MM.1S (cell line): ENCODE measurements at regions not wholly inside any gene's neighbourhood (a gene's known extent, or its start where the extent isn't known, plus 50 kb on each side); places are given as distances from the start of the nearest gene placed in this dataset.

Source experiments
- DNase-seq: peaks from one replicate; pipeline ENCODE4 v3.0.0-alpha.2; 2015
- H2AFZ ChIP-seq: fragments of 300-600 bp; sonication (generic); 2 replicates; pipeline ENCODE4 v1.6.0; 2016; ENCODE audit warnings: antibody characterized with exemption, low read length
- H3F3A ChIP-seq: fragments of 300-600 bp; sonication (generic); 2 replicates; pipeline ENCODE4 v1.6.1; 2016; ENCODE audit warnings: mild to moderate bottlenecking, antibody characterized with exemption, low read length, moderate library complexity, mixed read lengths; ENCODE audit not compliant: insufficient read depth
- H3K27ac ChIP-seq: fragments of 300-600 bp; sonication (generic); 2 replicates; pipeline ENCODE4 v1.5.1; 2016; ENCODE audit warnings: mild to moderate bottlenecking, low read length
- H3K27me3 ChIP-seq: fragments of 300-600 bp; sonication (generic); replicated peaks from 2 replicates; pipeline ENCODE4 v1.6.0; 2016; ENCODE audit warnings: low read length; ENCODE audit not compliant: insufficient read depth
- H3K36me3 ChIP-seq: fragments of 300-600 bp; sonication (generic); replicated peaks from 2 replicates; pipeline ENCODE4 v1.6.1; 2016; ENCODE audit warnings: mild to moderate bottlenecking, low read length, mixed read lengths; ENCODE audit not compliant: insufficient read depth
- H3K4me1 ChIP-seq: fragments of 300-600 bp; sonication (generic); 2 replicates; pipeline ENCODE4 v1.6.1; 2016; ENCODE audit warnings: low read length, mixed read lengths
- H3K4me2 ChIP-seq: fragments of 300-600 bp; sonication (generic); 2 replicates; pipeline ENCODE4 v1.6.0; 2016; ENCODE audit warnings: low read depth, low read length
- H3K4me3 ChIP-seq: fragments of 300-600 bp; sonication (generic); 2 replicates; pipeline ENCODE4 v1.5.1; 2016; ENCODE audit warnings: low read length, mixed read lengths
- H3K79me2 ChIP-seq: fragments of 300-600 bp; sonication (generic); 2 replicates; pipeline ENCODE4 v1.6.1; 2016; ENCODE audit warnings: mixed run types, low read length, mixed read lengths
- H3K9ac ChIP-seq: fragments of 300-600 bp; sonication (generic); 2 replicates; pipeline ENCODE4 v1.6.1; 2016; ENCODE audit warnings: low read length, mixed read lengths
- H3K9me2 ChIP-seq: fragments of 300-600 bp; sonication (generic); replicated peaks from 2 replicates; pipeline ENCODE4 v1.6.1; 2016; ENCODE audit warnings: mild to moderate bottlenecking, low read length, mixed read lengths; ENCODE audit not compliant: insufficient read depth
- H3K9me3 ChIP-seq: fragments of 300-600 bp; sonication (generic); replicated peaks from 2 replicates; pipeline ENCODE4 v1.6.1; 2016; ENCODE audit warnings: mild to moderate bottlenecking, low read length, mixed read lengths; ENCODE audit not compliant: insufficient read depth
- H4K20me1 ChIP-seq: fragments of 300-600 bp; sonication (generic); 2 replicates; pipeline ENCODE4 v1.6.1; 2016; ENCODE audit warnings: mild to moderate bottlenecking, low read length, moderate library complexity, mixed read lengths; ENCODE audit not compliant: insufficient read depth
- EZH2 ChIP-seq: fragments of 300-600 bp; sonication (generic); optimal IDR thresholded peaks from 2 replicates; pipeline ENCODE3; 2017; ENCODE audit warnings: low read depth, mild to moderate bottlenecking, antibody characterized with exemption, low read length, mixed read lengths
- EZH2phosphoT487 ChIP-seq: fragments of 300-600 bp; sonication (generic); IDR thresholded peaks from 2 replicates; pipeline ENCODE4 v1.6.1; 2018; ENCODE audit warnings: antibody characterized with exemption, low read length
- TF ChIP-seq, protein P1 (sequence below): fragments of 300-600 bp; sonication (generic); IDR thresholded peaks from 2 replicates; pipeline ENCODE4 v1.5.1; 2016; ENCODE audit warnings: antibody characterized with exemption, low read length, mixed read lengths

DNA sequence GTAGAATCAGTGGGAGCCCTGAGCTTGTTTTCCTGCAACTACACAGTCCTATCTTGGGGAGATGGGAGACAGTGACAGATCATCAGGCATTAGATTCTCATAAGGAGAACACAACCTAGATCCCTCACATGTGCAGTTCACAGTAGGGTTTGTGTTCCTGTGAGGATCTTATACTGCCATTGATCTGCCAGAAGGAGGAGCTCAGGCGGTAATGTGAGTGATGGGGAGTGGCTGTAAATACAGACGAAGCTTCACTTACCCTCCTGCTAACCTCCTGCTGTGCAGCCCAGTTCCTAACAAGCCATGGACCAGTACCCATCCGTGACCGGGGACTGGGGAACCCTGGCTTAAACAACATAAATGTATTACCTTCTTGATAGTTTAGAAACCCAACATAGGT is 1034.1 kb downstream of the BCL11B start:
- Histone ChIP-seq H3K9me2 (no peaks in the 10 kb centered on the region), H3K4me2 (no peak overlapping the region), H3F3A (no peaks in the 10 kb centered on the region), H3K9ac (no peak overlapping the region), H3K4me3 (no peak overlapping the region), H3K79me2 (no peaks in the 10 kb centered on the region), H2AFZ (no peak overlapping the region), H3K27ac (no peak overlapping the region), H3K4me1 (no peaks in the 10 kb centered on the region), H4K20me1 (no peaks in the 10 kb centered on the region), H3K36me3 (no peaks in the 10 kb centered on the region), H3K9me3 (no peaks in the 10 kb centered on the region), H3K27me3 (no peaks in the 10 kb centered on the region)
- TF ChIP-seq, protein P1, sequence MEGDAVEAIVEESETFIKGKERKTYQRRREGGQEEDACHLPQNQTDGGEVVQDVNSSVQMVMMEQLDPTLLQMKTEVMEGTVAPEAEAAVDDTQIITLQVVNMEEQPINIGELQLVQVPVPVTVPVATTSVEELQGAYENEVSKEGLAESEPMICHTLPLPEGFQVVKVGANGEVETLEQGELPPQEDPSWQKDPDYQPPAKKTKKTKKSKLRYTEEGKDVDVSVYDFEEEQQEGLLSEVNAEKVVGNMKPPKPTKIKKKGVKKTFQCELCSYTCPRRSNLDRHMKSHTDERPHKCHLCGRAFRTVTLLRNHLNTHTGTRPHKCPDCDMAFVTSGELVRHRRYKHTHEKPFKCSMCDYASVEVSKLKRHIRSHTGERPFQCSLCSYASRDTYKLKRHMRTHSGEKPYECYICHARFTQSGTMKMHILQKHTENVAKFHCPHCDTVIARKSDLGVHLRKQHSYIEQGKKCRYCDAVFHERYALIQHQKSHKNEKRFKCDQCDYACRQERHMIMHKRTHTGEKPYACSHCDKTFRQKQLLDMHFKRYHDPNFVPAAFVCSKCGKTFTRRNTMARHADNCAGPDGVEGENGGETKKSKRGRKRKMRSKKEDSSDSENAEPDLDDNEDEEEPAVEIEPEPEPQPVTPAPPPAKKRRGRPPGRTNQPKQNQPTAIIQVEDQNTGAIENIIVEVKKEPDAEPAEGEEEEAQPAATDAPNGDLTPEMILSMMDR = no peak
- no peak for TF ChIP-seq EZH2
- TF ChIP-seq EZH2phosphoT487 = no peak
- DNase-seq = no peak

DNA sequence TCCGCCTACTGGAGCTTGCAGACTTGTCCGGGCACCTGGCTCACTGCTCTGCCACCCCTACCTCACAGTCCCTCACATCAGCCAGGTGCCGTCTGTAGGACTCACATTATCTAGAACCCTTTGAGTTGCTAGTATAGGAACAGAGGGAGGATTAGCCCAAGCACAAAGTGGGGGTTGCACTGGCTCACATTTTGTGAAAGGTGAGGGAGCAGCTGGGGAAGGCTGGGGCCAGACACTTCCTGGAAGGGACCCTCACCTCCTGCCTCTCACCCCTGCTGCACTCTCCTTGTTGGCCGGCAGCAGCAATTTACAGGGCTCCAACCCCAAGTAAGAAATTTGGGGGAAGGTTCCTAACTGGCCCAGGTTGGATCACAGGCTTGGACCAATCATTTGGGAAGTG is 1031.6 kb downstream of the BCL11B start:
- Histone ChIP-seq H3K4me2 (no peak overlapping the region), H3K9ac (no peak overlapping the region), H3K79me2 (no peaks in the 10 kb centered on the region), H3K36me3 (no peaks in the 10 kb centered on the region), H2AFZ (no peak overlapping the region), H3K27me3 (no peaks in the 10 kb centered on the region), H4K20me1 (no peaks in the 10 kb centered on the region), H3K4me1 (no peaks in the 10 kb centered on the region), H3K9me2 (no peaks in the 10 kb centered on the region), H3F3A (no peaks in the 10 kb centered on the region), H3K9me3 (no peaks in the 10 kb centered on the region), H3K27ac (no peak overlapping the region), H3K4me3 (no peak overlapping the region)
- TF ChIP-seq EZH2phosphoT487 (no peak), EZH2 (no peak)
- TF ChIP-seq, protein P1 = no peak
- no peak for DNase-seq

DNA sequence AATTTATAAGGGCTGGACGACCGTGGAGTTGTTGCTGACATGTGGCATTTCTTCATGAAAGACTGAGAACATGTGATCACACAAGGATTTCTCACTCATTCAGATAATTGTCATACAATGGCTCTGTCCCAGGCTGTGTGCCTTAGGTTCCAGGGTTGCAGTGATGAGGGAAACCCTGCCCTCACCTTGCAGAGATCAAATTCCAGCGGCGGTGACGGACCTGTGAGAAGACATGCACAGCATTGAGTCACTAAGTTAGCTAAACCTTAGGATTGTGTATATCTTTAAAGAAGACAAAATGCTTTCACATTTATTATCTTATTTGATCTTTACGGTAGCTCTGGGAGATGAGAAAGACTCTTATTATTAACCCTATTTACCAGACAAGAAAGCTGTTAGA is 1029.1 kb downstream of the BCL11B start:
- no peak for DNase-seq
- no peak overlapping the region for H2AFZ ChIP-seq
- no peaks in the 10 kb centered on the region for H3K27me3 ChIP-seq
- H3K4me1 ChIP-seq = no peaks in the 10 kb centered on the region
- no peak overlapping the region for H3K4me3 ChIP-seq
- H3F3A ChIP-seq = no peaks in the 10 kb centered on the region
- H3K4me2 ChIP-seq = no peak overlapping the region
- H3K9me3 ChIP-seq = no peaks in the 10 kb centered on the region
- H3K79me2 ChIP-seq = no peaks in the 10 kb centered on the region
- H3K27ac ChIP-seq = no peak overlapping the region
- H3K36me3 ChIP-seq = no peaks in the 10 kb centered on the region
- H4K20me1 ChIP-seq = no peaks in the 10 kb centered on the region
- no peak overlapping the region for H3K9ac ChIP-seq
- H3K9me2 ChIP-seq = no peaks in the 10 kb centered on the region
- TF ChIP-seq, protein P1 = no peak
- TF ChIP-seq EZH2 (no peak), EZH2phosphoT487 (no peak)
